ENCODE measurements at regions not wholly inside any gene's neighbourhood (a gene's known extent, or its start where the extent isn't known, plus 50 kb on each side); places are given as distances from the start of the nearest gene placed in this dataset.

- TF ChIP-seq, protein P1, sequence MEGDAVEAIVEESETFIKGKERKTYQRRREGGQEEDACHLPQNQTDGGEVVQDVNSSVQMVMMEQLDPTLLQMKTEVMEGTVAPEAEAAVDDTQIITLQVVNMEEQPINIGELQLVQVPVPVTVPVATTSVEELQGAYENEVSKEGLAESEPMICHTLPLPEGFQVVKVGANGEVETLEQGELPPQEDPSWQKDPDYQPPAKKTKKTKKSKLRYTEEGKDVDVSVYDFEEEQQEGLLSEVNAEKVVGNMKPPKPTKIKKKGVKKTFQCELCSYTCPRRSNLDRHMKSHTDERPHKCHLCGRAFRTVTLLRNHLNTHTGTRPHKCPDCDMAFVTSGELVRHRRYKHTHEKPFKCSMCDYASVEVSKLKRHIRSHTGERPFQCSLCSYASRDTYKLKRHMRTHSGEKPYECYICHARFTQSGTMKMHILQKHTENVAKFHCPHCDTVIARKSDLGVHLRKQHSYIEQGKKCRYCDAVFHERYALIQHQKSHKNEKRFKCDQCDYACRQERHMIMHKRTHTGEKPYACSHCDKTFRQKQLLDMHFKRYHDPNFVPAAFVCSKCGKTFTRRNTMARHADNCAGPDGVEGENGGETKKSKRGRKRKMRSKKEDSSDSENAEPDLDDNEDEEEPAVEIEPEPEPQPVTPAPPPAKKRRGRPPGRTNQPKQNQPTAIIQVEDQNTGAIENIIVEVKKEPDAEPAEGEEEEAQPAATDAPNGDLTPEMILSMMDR (IDR thresholded peaks at IDR 0.05) = no peak
- no peak overlapping the region for H3K4me3 ChIP-seq
- no peak for DNase-seq
- no peak for ATAC-seq
- no peak overlapping the region for H3K27ac ChIP-seq
- H3K9me3 ChIP-seq = no peaks in the 10 kb centered on the region
- intact Hi-C loops (cut with DNase I) = no loop called here
- H3K27me3 ChIP-seq (ENCODE audit: low read depth) = peaks cover 3% of the 10 kb centered on the region
- no peaks in the 10 kb centered on the region for H3K36me3 ChIP-seq
- no peaks in the 10 kb centered on the region for H3K4me1 ChIP-seq
These were observed 405.7 kb upstream of the IRX4 start for GRCh38 chr5:2288466-2288865.

DNA sequence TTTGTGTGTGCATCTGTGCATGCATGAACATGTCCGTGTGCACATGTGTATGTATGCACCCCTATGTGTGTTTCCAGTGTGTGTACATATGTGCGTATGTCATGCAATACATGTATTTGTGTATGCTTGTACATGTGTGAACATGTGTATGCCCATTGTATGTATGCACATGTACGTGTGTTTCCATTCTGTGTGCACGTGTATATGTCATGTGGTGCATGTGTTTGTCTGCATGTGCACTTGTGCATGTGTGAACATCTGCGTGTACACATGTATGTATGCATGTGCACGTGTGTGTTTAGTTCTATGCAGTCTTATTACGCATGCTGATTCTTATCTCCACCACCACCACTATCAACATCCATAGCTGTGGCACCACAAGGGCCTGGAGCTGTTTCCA lies 403.5 kb upstream of the IRX4 start:
- no peaks in the 10 kb centered on the region for H3K4me1 ChIP-seq
- no peak for ATAC-seq

DNA sequence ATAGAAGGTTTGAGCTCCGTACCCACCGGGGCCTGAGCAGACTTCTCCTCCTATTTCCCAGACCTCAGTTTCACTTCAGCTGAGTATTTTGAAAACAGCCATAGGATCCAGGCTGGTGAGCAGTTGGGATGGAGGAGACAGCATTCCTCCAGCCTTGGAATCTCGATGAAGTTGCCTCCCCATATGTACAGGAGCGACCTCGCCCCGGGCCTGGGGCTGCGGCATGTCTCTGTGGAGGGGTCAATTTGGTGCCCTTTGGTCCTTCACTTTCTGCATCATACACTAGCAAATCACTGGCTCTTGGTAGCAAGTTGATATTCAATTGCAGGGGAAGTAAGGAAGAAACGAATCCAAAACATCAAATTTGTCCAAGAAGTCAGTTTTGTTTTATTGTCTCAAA lies 402.0 kb upstream of the IRX4 start:
- TF ChIP-seq, protein P1 (IDR thresholded peaks at IDR 0.05) = no peak
- ATAC-seq = no peak
- no peak for DNase-seq
- Histone ChIP-seq H3K27me3 (ENCODE audit: low read depth) (no peaks in the 10 kb centered on the region), H3K4me1 (no peaks in the 10 kb centered on the region), H3K4me3 (no peak overlapping the region), H3K27ac (no peak overlapping the region), H3K9me3 (no peaks in the 10 kb centered on the region), H3K36me3 (no peaks in the 10 kb centered on the region)
- intact Hi-C loops (cut with DNase I) = no loop called here

More for the DNA sequence above, 403.5 kb upstream of the IRX4 start:
- Histone ChIP-seq H3K9me3 (no peaks in the 10 kb centered on the region), H3K27ac (no peak overlapping the region), H3K27me3 (ENCODE audit: low read depth) (peaks cover 2% of the 10 kb centered on the region), H3K36me3 (no peaks in the 10 kb centered on the region), H3K4me3 (no peak overlapping the region)
- TF ChIP-seq, protein P1 (IDR thresholded peaks at IDR 0.05) = no peak
- DNase-seq = no peak
- intact Hi-C loops (cut with DNase I) = no loop called here

GRCh38 chr5:2283481-2284045 lies 400.8 kb upstream of the IRX4 start:
- no peaks in the 10 kb centered on the region for H3K36me3 ChIP-seq
- DNase-seq (no peak), ATAC-seq (no peak)
- no peaks in the 10 kb centered on the region for H3K4me1 ChIP-seq
- no peak overlapping the region for H3K27ac ChIP-seq
- H3K9me3 ChIP-seq = no peaks in the 10 kb centered on the region
- intact Hi-C loops (cut with DNase I) = no loop called here
- no peak overlapping the region for H3K4me3 ChIP-seq
- H3K27me3 ChIP-seq (ENCODE audit: low read depth) = no peaks in the 10 kb centered on the region
- TF ChIP-seq, protein P1 (IDR thresholded peaks at IDR 0.05) = no peak

DNA sequence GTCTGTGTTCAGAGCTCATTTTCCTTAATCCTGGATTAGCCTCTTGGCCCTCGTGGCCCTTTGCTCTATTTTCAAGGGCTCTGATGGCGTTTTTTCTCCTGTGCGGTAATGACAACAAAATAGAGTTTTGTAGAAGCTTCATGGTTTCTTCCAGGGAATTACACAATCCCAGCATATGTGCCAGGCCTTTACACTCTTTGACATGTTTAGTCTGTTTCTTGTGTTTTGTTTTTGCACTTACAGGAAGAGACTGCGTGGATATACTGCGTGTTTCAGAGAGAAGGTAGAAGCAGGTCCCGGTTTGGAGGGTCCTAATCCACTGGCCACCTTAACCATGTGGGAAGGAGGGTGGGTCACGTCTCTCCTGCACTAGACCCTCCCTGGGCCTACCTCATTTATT lies 400.2 kb upstream of the IRX4 start:
- DNase-seq (no peak), ATAC-seq (no peak)
- Histone ChIP-seq H3K27ac (no peak overlapping the region), H3K4me1 (no peaks in the 10 kb centered on the region), H3K36me3 (no peaks in the 10 kb centered on the region), H3K27me3 (ENCODE audit: low read depth) (no peaks in the 10 kb centered on the region), H3K9me3 (no peaks in the 10 kb centered on the region), H3K4me3 (no peak overlapping the region)
- TF ChIP-seq, protein P1 (IDR thresholded peaks at IDR 0.05) = no peak
- intact Hi-C loops (cut with DNase I) = no loop called here

All from lower lobe of right lung (tissue), 2 donors.